Heart left ventricle (tissue), 13 donors: ENCODE measurements at regions not wholly inside any gene's neighbourhood (a gene's known extent, or its start where the extent isn't known, plus 50 kb on each side); places are given as distances from the start of the nearest gene placed in this dataset.

Experiments
- POLR2A ChIP-seq, 2 donors: fragments of 450-650 bp; IDR thresholded peaks; one replicate each; pipeline ENCODE4 v1.6.1; 2017; ENCODE audit warnings: antibody characterized with exemption in 2 of 2, mild to moderate bottlenecking in 2 of 2, moderate library complexity in 2 of 2
- TF ChIP-seq, protein P1 (sequence below), 12 donors: fragments of 200-600 bp; sonication (generic) in 4 of 12; IDR thresholded peaks; one replicate each; pipeline versions ENCODE4 v1.5.0 to v1.8.0; 2018 to 2022; ENCODE audit warnings: antibody characterized with exemption in 12 of 12, mild to moderate bottlenecking in 5 of 12
- donor health status: ischemic (EF 13 %, LVEDD 7.1; RV severe dilation, severe dysfunction).
- donor health status: DM: no; HTN: yes; CAD: no.
- donor health status: DM: no; HTN: no; CAD: no.
- donor health status: ischemic (EF 25% LVEDD 6.9; RV normal size, moderate dysfunction).
- donor health status: ischemic (EF 25% LVEDD 5.7; RV mildly dilated, moderate dysfunction).
- donor health status: ischemic (EF 35%, LVEDD 5.7; RV mildly dilated, moderate dysfunction).
- donor health status: nonischemic (EF 11% LVEDD 7.7; RV severe dilation, severe dysfunction).
- donor health status: DM: yes; HTN: yes; CAD: no.
- donor health status: PGD.
- donor health status: ischemic (EF 29% LVEDD 5.4; RV normal size, mild dysfunction).
- donor health status: nonischemic (EF 23%, LVEDD 6.1; RV moderate dilation, normal function).

DNA sequence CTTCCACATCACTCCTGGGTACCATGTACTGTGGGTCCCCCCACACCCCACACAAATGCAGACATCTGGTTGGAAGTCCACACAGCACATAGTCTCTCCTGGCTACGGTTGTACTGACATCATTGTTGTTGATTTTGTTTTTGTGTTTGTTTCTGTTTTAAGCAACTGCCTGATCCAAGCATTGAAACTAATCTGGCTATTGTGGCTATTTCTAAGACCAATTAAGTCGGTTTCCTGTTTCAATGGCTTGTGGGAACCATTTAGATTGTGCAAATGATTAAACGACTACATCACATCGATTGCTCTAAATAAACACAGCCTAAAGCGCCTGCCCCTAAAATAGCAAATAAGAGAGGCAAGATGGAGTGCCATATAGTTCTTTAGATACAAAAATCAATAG lies 226.8 kb upstream of the IRX4 start:
- no peak for TF ChIP-seq POLR2A (IDR thresholded peaks at IDR 0.05)
- TF ChIP-seq, protein P1, sequence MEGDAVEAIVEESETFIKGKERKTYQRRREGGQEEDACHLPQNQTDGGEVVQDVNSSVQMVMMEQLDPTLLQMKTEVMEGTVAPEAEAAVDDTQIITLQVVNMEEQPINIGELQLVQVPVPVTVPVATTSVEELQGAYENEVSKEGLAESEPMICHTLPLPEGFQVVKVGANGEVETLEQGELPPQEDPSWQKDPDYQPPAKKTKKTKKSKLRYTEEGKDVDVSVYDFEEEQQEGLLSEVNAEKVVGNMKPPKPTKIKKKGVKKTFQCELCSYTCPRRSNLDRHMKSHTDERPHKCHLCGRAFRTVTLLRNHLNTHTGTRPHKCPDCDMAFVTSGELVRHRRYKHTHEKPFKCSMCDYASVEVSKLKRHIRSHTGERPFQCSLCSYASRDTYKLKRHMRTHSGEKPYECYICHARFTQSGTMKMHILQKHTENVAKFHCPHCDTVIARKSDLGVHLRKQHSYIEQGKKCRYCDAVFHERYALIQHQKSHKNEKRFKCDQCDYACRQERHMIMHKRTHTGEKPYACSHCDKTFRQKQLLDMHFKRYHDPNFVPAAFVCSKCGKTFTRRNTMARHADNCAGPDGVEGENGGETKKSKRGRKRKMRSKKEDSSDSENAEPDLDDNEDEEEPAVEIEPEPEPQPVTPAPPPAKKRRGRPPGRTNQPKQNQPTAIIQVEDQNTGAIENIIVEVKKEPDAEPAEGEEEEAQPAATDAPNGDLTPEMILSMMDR (IDR thresholded peaks at IDR 0.05): no peak
